ENCODE measurements at regions not wholly inside any gene's neighbourhood (a gene's known extent, or its start where the extent isn't known, plus 50 kb on each side); places are given as distances from the start of the nearest gene placed in this dataset.
"Not testable (repeated sequence)": the region's sequence is repeated elsewhere in the genome, so short reads cannot be mapped to it uniquely, and the experiment has no call there.

- no peaks in the 10 kb centered on the region for H3K36me3 ChIP-seq
These were observed 415.5 kb upstream of the CHRM2 start for GRCh38 chr7:136452949-136453348.

GRCh38 chr7:136446751-136447150 lies 421.7 kb upstream of the CHRM2 start:
- intact Hi-C loops (cut with DNase I; ENCODE audit: low total_unique reads) (no loop called here), in situ Hi-C loops (cut with MboI; ENCODE audit: low sequenced_read_pairs in 4 of 4) (no loop called here)
- Histone ChIP-seq H3K27me3 (no peaks in the 10 kb centered on the region), H3K36me3 (no peaks in the 10 kb centered on the region), H3K27ac (no peak overlapping the region), H3K4me3 (no peak overlapping the region), H3K9me3 (no peaks in the 10 kb centered on the region), H3K4me1 (no peaks in the 10 kb centered on the region)
- DNase-seq (no peak), ATAC-seq (no peak)
- TF ChIP-seq POLR2A (IDR thresholded peaks at IDR 0.05) (no peak), CTCF (IDR thresholded peaks at IDR 0.05 in 4 of 5, conservative IDR thresholded peaks at IDR 0.05 in 1 of 5) (no peak)

More at GRCh38 chr7:136452949-136453348, 415.5 kb upstream of the CHRM2 start:
- Histone ChIP-seq H3K27me3 (no peaks in the 10 kb centered on the region), H3K4me1 (no peaks in the 10 kb centered on the region), H3K27ac (no peak overlapping the region), H3K4me3 (no peak overlapping the region), H3K9me3 (no peaks in the 10 kb centered on the region)
- TF ChIP-seq CTCF (IDR thresholded peaks at IDR 0.05 in 4 of 5, conservative IDR thresholded peaks at IDR 0.05 in 1 of 5) (no peak), POLR2A (IDR thresholded peaks at IDR 0.05) (no peak)
- DNase-seq: no peak
- intact Hi-C loops (cut with DNase I; ENCODE audit: low total_unique reads): no loop called here
- no peak for ATAC-seq
- in situ Hi-C loops (cut with MboI; ENCODE audit: low sequenced_read_pairs in 4 of 4): no loop called here

GRCh38 chr7:136441835-136442234 lies 426.6 kb upstream of the CHRM2 start:
- H3K27ac ChIP-seq: no peak overlapping the region
- H3K36me3 ChIP-seq: no peaks in the 10 kb centered on the region
- in situ Hi-C loops (cut with MboI; ENCODE audit: low sequenced_read_pairs in 4 of 4): no loop called here
- TF ChIP-seq CTCF (IDR thresholded peaks at IDR 0.05 in 4 of 5, conservative IDR thresholded peaks at IDR 0.05 in 1 of 5) (no peak), POLR2A (IDR thresholded peaks at IDR 0.05) (no peak)
- no peaks in the 10 kb centered on the region for H3K9me3 ChIP-seq
- H3K4me3 ChIP-seq: no peak overlapping the region
- ATAC-seq: no peak
- no peaks in the 10 kb centered on the region for H3K4me1 ChIP-seq
- no peak for DNase-seq
- no peaks in the 10 kb centered on the region for H3K27me3 ChIP-seq
- intact Hi-C loops (cut with DNase I; ENCODE audit: low total_unique reads): no loop called here

GRCh38 chr7:136431736-136432135 lies 436.7 kb upstream of the CHRM2 start:
- in situ Hi-C loops (cut with MboI; ENCODE audit: low sequenced_read_pairs in 4 of 4); H3K9me3 ChIP-seq; H3K27me3 ChIP-seq; ATAC-seq; H3K27ac ChIP-seq; DNase-seq; H3K4me1 ChIP-seq; intact Hi-C loops (cut with DNase I; ENCODE audit: low total_unique reads); H3K36me3 ChIP-seq; H3K4me3 ChIP-seq: not testable (repeated sequence)

- DNase-seq: no peak
- Histone ChIP-seq H3K36me3 (no peaks in the 10 kb centered on the region), H3K4me3 (no peak overlapping the region), H3K4me1 (no peaks in the 10 kb centered on the region), H3K27ac (no peak overlapping the region), H3K9me3 (no peaks in the 10 kb centered on the region), H3K27me3 (no peaks in the 10 kb centered on the region)
- TF ChIP-seq CTCF (IDR thresholded peaks at IDR 0.05 in 4 of 5, conservative IDR thresholded peaks at IDR 0.05 in 1 of 5): no peak
- no peak for TF ChIP-seq POLR2A (IDR thresholded peaks at IDR 0.05)
- in situ Hi-C loops (cut with MboI; ENCODE audit: low sequenced_read_pairs in 4 of 4) (no loop called here), intact Hi-C loops (cut with DNase I; ENCODE audit: low total_unique reads) (no loop called here)
- ATAC-seq: no peak
These were observed 444.4 kb upstream of the CHRM2 start for GRCh38 chr7:136424058-136424457.

GRCh38 chr7:136419740-136420139 lies 442.6 kb upstream of the MTPN start:
- H3K4me3 ChIP-seq; in situ Hi-C loops (cut with MboI; ENCODE audit: low sequenced_read_pairs in 4 of 4); H3K9me3 ChIP-seq; H3K4me1 ChIP-seq; intact Hi-C loops (cut with DNase I; ENCODE audit: low total_unique reads); H3K36me3 ChIP-seq; H3K27me3 ChIP-seq; H3K27ac ChIP-seq; DNase-seq; ATAC-seq: not testable (repeated sequence)

Data from gastrocnemius medialis (tissue), 4 donors.